Stimulated activated CD8-positive, alpha-beta memory T cell treated with anti-CD3 and anti-CD28 coated beads, Interleukin-7, amount 100 ng/mL, for 48 hours (primary cell): ENCODE measurements at regions not wholly inside any gene's neighbourhood (a gene's known extent, or its start where the extent isn't known, plus 50 kb on each side); places are given as distances from the start of the nearest gene placed in this dataset.
"Not testable (repeated sequence)": the region's sequence is repeated elsewhere in the genome, so short reads cannot be mapped to it uniquely, and the experiment has no call there.

Experiments
- DNase-seq, 2 donors: peaks; one replicate each; pipeline ENCODE4 v3.0.0-alpha.2; 2020; ENCODE audit warnings: low read depth in 1 of 2; ENCODE audit errors: extremely low read depth in 1 of 2

DNA sequence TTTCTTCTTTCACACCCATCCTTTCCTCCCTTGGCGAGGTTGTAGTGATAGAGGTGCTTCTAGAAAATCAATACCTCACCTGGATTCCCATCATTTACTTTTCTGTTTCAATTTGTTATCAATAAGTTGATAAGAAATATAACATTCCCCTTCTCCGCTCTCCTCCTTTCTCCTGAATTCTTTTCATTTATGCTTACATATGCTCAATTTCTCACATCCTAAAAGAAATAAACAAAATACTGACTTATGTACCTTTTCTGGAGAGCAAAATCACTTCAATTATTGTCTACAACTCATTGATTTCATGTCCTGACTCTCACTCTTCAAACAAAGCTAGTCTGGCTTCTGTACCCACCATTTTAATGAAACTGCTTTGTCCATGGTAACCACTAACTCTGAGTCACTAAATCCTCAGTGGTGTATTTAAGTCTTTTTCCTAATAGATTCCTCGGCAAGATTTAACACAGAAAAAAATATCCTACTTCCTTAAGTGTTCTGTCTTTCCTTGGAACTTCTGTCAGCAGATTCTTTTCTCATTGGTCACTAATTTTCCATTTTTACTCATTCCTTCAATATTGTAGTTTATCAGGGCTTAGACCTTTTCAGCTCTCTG lies 289.6 kb downstream of the RFPL4B start:
- DNase-seq = no peak

DNA sequence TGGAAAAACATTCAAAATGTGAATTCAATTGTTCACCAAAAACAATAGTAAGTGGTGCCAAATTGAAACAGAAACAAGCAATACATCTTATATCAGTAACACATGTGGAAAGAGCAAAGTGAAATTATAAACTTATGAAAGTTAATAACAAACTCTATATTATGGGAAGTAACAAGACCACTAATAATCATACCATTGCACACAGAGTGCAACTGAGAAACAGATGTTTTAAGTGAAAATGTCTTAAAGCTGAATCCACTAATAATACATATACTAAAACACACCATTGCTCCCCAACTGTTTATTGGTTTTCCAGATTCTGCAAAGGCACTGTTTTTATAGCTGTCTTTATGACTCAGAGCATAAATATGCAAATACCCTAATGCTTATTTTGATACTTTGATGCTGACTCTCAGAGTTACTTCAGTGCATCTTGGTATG lies 292.3 kb downstream of the RFPL4B start:
- DNase-seq = no peak

- DNase-seq = no peak
Observed at GRCh38 chr6:112640891-112641290, 293.8 kb downstream of the RFPL4B start.

DNA sequence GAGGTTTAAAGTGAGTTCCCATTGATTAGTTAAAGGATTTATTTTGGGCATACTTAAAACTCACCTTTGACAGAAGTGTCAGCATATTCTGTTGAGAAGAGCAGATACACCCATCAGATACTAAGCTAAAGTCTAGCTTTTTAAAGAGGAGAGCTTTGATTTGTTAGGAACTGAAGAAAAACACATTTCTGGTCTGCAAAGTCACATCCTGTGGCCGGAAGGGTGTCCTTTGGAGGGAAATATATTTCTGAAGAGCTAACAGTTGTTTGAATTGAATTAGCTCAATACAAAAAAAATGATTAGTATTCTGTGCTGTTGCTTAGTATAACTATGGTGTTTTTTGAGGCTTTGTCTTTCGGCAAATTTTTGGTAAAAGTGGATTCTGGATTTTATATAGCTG lies 302.7 kb downstream of the RFPL4B start:
- DNase-seq = no peak

DNA sequence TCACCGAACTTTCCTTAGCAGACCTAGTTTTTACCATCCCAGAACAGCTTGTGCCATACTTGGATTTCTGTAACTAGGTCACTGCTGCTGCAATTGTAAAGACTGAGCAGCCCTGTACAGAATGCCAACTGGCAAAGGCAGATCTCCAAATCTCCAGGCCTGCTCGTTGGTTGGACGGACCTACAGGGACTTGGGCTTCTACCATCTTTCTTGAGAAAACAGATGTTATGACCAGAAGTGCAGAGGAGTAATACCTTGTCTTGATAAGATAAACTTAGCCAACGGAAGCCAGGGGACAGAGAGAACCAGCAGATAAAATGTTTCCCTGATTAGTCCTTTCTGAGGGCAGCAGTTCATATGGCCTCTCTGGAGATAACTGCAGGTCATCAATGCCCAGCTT lies 304.1 kb downstream of the RFPL4B start:
- DNase-seq = no peak

DNA sequence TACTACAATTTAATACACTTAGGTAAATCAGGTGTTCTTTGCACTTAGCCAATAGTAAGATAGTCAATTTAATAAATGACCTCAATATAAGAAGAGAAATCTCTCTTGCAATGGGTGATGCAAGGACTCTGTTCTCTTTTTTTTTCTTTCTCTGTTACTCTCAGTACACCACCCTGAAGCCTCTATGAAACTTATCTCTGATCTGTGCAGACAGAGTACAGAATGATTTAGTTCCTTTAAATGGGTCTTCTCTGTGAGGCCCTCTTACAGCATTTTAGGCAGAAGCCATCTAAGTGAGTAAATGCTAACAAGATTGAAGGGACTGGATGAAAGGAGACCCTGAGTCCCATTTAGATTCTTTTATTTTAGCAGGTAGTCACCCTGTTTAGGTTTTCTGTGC lies 312.8 kb downstream of the RFPL4B start:
- no peak for DNase-seq

DNA sequence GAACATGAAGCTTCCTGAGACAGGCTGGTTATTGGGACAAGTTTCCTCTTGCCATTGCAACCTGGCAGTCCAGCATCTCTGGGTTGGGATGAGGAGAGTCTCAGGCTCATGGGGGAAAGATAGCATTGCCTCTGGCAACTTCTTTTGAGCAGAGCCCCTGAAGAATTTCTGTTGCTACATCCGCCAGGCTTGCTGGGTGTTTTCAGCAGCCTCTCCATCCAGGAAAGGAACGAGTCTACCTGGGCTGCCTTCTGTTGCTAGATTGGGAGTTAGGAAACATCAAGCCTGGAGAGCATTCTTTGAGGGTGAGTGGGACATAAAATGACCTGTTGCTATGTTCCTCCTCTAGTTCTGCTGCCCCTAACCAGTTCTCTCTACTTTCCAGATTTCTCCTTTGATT lies 313.5 kb downstream of the RFPL4B start:
- no peak for DNase-seq

GRCh38 chr6:112663698-112664097 lies 316.6 kb downstream of the RFPL4B start:
- DNase-seq = no peak

- no peak for DNase-seq
Observed at GRCh38 chr6:112665114-112665513, 318.0 kb downstream of the RFPL4B start.

DNA sequence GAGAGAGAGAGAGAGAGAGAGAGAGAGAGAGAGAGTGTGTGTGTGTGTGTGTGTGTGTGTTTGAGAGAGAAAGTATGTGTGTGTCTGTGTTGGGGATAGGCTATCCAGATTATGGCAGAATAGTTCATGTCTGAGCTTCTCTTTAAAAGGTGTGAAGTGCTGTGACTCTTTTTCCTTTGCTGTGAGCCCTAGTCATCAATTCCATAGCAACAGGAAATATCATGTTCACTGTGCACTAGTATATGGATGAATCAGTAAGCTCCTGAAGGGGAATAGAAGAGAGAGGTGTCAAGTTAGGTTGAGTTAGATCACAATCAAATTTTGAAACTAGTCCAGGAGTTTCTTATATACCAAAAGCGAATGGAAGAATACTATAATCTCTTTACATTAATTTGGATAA lies 318.7 kb downstream of the RFPL4B start:
- no peak for DNase-seq

DNA sequence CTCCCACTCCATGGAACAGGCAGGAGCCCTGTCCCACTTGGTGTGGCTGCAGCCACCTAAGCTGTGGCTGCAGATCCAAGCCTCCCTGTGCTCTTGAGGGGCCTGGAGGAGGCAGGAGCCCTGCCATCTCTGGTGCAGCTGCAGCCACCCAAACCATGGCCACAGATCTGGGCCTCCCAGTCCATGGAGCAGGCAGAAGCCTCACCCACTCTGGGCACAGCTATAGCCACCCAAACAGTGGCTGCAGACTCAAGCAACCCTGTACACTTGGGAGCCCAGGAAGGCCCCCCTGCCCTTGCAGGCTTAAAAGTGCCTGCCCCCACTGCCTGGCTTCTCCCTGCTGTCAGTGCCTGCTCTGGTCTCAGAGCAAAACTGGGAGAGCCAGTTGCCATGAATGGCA lies 320.3 kb downstream of the RFPL4B start:
- DNase-seq = no peak

GRCh38 chr6:112680091-112680490 lies 333.0 kb downstream of the RFPL4B start:
- DNase-seq = no peak

DNA sequence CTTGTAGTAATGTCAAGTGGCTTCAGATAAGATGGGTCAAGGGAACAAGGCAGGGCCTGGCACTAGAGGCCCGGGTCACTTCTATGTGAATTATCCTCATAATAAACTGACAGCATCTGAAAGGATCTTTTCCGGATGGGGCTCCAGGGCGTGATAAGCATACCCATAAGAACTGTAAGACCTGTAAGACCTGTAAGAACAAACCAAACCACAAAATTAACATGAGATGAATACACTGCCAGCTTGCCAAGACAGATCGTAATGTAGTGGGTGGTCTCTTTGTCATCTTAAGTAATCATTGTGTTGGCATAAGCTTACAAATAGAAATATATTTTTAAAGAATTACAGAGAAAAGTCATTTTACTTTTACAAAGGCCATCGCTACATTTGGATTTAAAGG lies 334.9 kb downstream of the RFPL4B start:
- DNase-seq = no peak

DNA sequence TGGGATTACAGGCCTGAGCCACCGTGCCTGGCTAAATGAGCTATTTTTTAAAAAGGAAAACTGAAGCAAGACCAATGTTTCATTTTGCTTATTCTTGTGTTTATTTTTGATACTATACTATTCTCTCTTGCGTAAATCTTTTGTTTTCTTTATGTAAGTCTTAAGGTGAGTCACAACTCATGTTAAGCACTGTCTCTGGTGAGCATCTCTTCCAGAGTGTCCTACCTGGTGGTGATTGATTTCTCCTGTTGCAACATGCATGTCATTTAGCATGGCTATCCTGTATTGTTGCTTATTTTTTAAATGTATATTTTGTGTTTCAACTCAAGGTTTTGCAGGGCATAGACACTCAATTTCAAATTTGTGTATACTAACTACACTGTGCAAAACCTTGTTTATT lies 336.0 kb downstream of the RFPL4B start:
- no peak for DNase-seq

DNA sequence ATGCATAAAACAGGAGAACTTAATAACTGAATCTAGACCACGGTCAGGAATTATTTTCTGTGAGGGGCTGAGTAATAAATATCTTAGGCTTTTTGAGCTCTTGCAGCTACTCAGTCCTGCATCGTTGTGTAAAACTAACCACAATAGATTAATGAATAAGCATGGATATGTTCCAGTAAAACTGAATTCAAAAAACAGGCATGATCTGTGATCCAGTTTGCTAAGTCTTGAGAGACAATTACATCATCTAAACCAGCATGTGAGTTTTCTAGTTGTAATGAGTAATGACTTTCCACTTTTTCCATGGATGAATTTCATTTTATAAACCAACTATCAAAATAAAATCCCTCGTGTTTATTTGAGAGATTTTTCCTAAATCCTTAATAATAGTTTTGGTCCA lies 336.8 kb downstream of the RFPL4B start:
- DNase-seq = no peak

- not testable (repeated sequence) for DNase-seq
Observed at GRCh38 chr6:112685521-112686220, 338.5 kb downstream of the RFPL4B start.

GRCh38 chr6:112688487-112689165 lies 341.5 kb downstream of the RFPL4B start:
- DNase-seq = not testable (repeated sequence)

GRCh38 chr6:112689183-112689858 lies 342.2 kb downstream of the RFPL4B start:
- DNase-seq = not testable (repeated sequence)

GRCh38 chr6:112690497-112691202 lies 343.5 kb downstream of the RFPL4B start:
- no peak for DNase-seq

GRCh38 chr6:112691289-112691688 lies 344.2 kb downstream of the RFPL4B start:
- no peak for DNase-seq

GRCh38 chr6:112695001-112695400 lies 347.9 kb downstream of the RFPL4B start:
- DNase-seq = no peak
